B cell (primary cell): ENCODE measurements at regions not wholly inside any gene's neighbourhood (a gene's known extent, or its start where the extent isn't known, plus 50 kb on each side); places are given as distances from the start of the nearest gene placed in this dataset.

Experiments used
- ATAC-seq: fragments of 200-7000 bp; cut with Tn5 transposase; one replicate; pipeline ENCODE4 v1.10.0; 2021; ENCODE audit warnings: low read depth, mild to moderate bottlenecking, moderate number of reproducible peaks, moderate library complexity
- CTCF ChIA-PET: fragments of 350-600 bp; sonication (Branson Sonifier 250); formaldehyde crosslinking; loops from one replicate; lab custom pipeline; 2021; ENCODE audit warnings: antibody characterized with exemption, inconsistent platforms; lab: Charles Lee
- POLR2A ChIA-PET: fragments of 350-600 bp; sonication (Branson Sonifier 250); formaldehyde crosslinking; loops from one replicate; lab custom pipeline; 2021; ENCODE audit warnings: antibody characterized with exemption; lab: Charles Lee
- DNase-seq: peaks from one replicate; pipeline ENCODE4 v3.0.0; 2013
- H2AFZ ChIP-seq: 2 replicates; pipeline ENCODE4 v1.6.1; 2012; ENCODE audit warnings: mild to moderate bottlenecking, low read depth, low read length; ENCODE audit not compliant: insufficient read depth, poor library complexity, severe bottlenecking
- H3K27ac ChIP-seq, 2 donors: 1 replicate in 1 of 2; 2 replicates in 1 of 2; pipeline ENCODE4 v1.5.1; 2012 to 2013; ENCODE audit warnings: low read length in 2 of 2, mild to moderate bottlenecking in 2 of 2, moderate library complexity in 1 of 2
- H3K27me3 ChIP-seq, 4 experiments: fragments of 200-600 bp in 1 of 4; sonication (generic) in 1 of 4; replicated peaks in 1 of 4; 1 replicate in 2 of 4; 2 replicates in 2 of 4; pipeline versions ENCODE4 v1.6.1 to v1.7.0; 2013 to 2016; ENCODE audit warnings: low read length in 3 of 4, mild to moderate bottlenecking in 2 of 4, mixed read lengths in 1 of 4, moderate library complexity in 1 of 4; ENCODE audit not compliant: insufficient read depth in 4 of 4, control insufficient read depth in 3 of 4; ENCODE audit errors: control extremely low read depth in 1 of 4
- H3K36me3 ChIP-seq, 2 experiments: replicated peaks in 1 of 2; 1 replicate in 1 of 2; 2 replicates in 1 of 2; pipeline versions ENCODE4 v1.6.1 to v1.7.1; 2013; ENCODE audit warnings: low read length in 1 of 2; ENCODE audit not compliant: insufficient read depth in 2 of 2, control insufficient read depth in 1 of 2; ENCODE audit errors: control extremely low read depth in 1 of 2, extremely low read depth in 1 of 2
- H3K4me1 ChIP-seq, 2 donors: fragments of 200-600 bp in 1 of 2; sonication (generic) in 1 of 2; 1 replicate in 1 of 2; 2 replicates in 1 of 2; pipeline versions ENCODE4 v1.5.1 to v1.6.1; 2013 to 2017; ENCODE audit warnings: low read length in 2 of 2; ENCODE audit not compliant: control insufficient read depth in 2 of 2, insufficient read depth in 2 of 2
- H3K4me2 ChIP-seq: replicated peaks from 2 replicates; pipeline ENCODE3; 2012; ENCODE audit warnings: mild to moderate bottlenecking, low read depth, low read length; ENCODE audit not compliant: poor library complexity, severe bottlenecking
- H3K4me3 ChIP-seq, 5 experiments: fragments of 200-600 bp in 1 of 5; sonication (generic) in 1 of 5; 1 replicate in 3 of 5; 2 replicates in 2 of 5; pipeline versions ENCODE4 v1.5.1 to v1.7.0; 2011 to 2016; ENCODE audit warnings: low read length in 4 of 5, mild to moderate bottlenecking in 4 of 5, low read depth in 2 of 5, control low read depth in 1 of 5, moderate library complexity in 1 of 5; ENCODE audit not compliant: insufficient read depth in 1 of 5; ENCODE audit errors: control extremely low read depth in 1 of 5, extremely low read depth in 1 of 5
- H3K79me2 ChIP-seq: fragments of 200-600 bp; sonication (generic); one replicate; pipeline ENCODE4 v1.6.0; 2016; ENCODE audit warnings: low read length; ENCODE audit not compliant: control insufficient read depth, insufficient read depth
- H3K9ac ChIP-seq: fragments of 200-600 bp; sonication (generic); 2 replicates; pipeline ENCODE4 v1.6.1; 2017; ENCODE audit warnings: mild to moderate bottlenecking, low read length, moderate library complexity
- H3K9me3 ChIP-seq, 3 donors: one replicate each; pipeline versions ENCODE4 v1.6.1 to v1.7.1; 2013; ENCODE audit warnings: low read length in 2 of 3; ENCODE audit not compliant: control insufficient read depth in 2 of 3, insufficient read depth in 1 of 3; ENCODE audit errors: control extremely low read depth in 1 of 3
- H4K20me1 ChIP-seq: 2 replicates; pipeline ENCODE4 v1.6.0; 2012; ENCODE audit warnings: mild to moderate bottlenecking, low read length; ENCODE audit not compliant: insufficient read depth, control insufficient read depth, poor library complexity, severe bottlenecking
- H3K27ac Mint-ChIP-seq: one replicate; pipeline ENCODE4 v1.8.0; 2021; ENCODE audit warnings: mixed read lengths
- H3K27me3 Mint-ChIP-seq: one replicate; pipeline ENCODE4 v1.8.0; 2021; ENCODE audit warnings: mixed read lengths
- H3K4me1 Mint-ChIP-seq: one replicate; pipeline ENCODE4 v1.8.0; 2021; ENCODE audit warnings: mixed read lengths
- H3K4me3 Mint-ChIP-seq: one replicate; pipeline ENCODE4 v1.8.0; 2021; ENCODE audit warnings: mixed read lengths
- H3K9me3 Mint-ChIP-seq: one replicate; pipeline ENCODE4 v1.8.0; 2022; ENCODE audit warnings: mixed read lengths; ENCODE audit not compliant: insufficient read depth
- EZH2 ChIP-seq: IDR thresholded peaks from 2 replicates; pipeline ENCODE4 v1.6.1; 2012; ENCODE audit warnings: borderline replicate concordance, low read depth, mild to moderate bottlenecking, moderate library complexity, low read length; ENCODE audit not compliant: insufficient read depth, poor library complexity, severe bottlenecking
- WGBS: methylation state at CpG from one replicate; pipeline ENCODE4 v1.1.5; 2013; ENCODE audit warnings: missing lambda C conversion rate; ENCODE audit not compliant: insufficient coverage; 5-methylcytosine and 5-hydroxymethylcytosine counted together
- intact Hi-C: fragments of 100-400 bp; cut with micrococcal nuclease; formaldehyde crosslinking; loops from one replicate; pipeline ENCODE4 v1.10.0; 2022
- TF ChIP-seq, protein P1 (sequence below): fragments of 200-600 bp; IDR thresholded peaks from one replicate; pipeline ENCODE4 v1.8.0; 2022; ENCODE audit warnings: antibody characterized with exemption, mild to moderate bottlenecking

DNA sequence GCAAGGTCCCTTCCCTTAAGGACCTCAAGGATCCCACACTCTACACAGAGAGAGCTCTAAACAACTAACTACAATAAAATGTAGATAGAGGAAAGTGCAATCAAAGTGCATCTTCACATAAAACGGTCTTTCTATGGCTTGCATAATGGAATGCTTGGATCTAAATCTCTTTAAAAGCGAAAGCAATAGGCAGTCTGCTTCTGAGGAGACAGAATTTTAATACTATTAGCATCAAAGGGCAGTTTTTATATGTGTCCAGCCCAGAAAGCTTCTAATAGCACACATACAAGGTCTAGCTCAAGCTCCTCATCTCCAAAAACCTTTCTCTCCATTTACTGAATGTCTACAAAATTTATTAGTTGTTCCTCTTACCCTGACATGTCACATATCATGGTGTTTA, 101.5 kb upstream of the C1GALT1 start:
- Mint-ChIP-seq H3K4me3 (no peak overlapping the region), H3K27ac (no peak overlapping the region), H3K9me3 (peaks cover 2% of the 10 kb centered on the region), H3K27me3 (peaks cover 12% of the 10 kb centered on the region), H3K4me1 (no peaks in the 10 kb centered on the region)
- no CpG with 5 or more reads among the region's 2 CpGs for WGBS
- H3K27ac ChIP-seq = no peak overlapping the region
- no peak for ATAC-seq
- ChIA-PET POLR2A (no interaction called here), CTCF (no interaction called here)
- no peak overlapping the region for H3K4me2 ChIP-seq
- no peaks in the 10 kb centered on the region for H3K79me2 ChIP-seq
- H3K9ac ChIP-seq = no peak overlapping the region
- no peak overlapping the region for H2AFZ ChIP-seq
- H3K36me3 ChIP-seq = no peaks in the 10 kb centered on the region
- no peaks in the 10 kb centered on the region for H4K20me1 ChIP-seq
- no peak for DNase-seq
- intact Hi-C loops = no loop called here
- no peaks in the 10 kb centered on the region for H3K4me1 ChIP-seq
- H3K9me3 ChIP-seq = no peaks in the 10 kb centered on the region
- H3K27me3 ChIP-seq = peaks cover 0 to 4% (median 0%) of the 10 kb centered on the region in 4 experiments
- TF ChIP-seq EZH2 = no peak
- TF ChIP-seq, protein P1, sequence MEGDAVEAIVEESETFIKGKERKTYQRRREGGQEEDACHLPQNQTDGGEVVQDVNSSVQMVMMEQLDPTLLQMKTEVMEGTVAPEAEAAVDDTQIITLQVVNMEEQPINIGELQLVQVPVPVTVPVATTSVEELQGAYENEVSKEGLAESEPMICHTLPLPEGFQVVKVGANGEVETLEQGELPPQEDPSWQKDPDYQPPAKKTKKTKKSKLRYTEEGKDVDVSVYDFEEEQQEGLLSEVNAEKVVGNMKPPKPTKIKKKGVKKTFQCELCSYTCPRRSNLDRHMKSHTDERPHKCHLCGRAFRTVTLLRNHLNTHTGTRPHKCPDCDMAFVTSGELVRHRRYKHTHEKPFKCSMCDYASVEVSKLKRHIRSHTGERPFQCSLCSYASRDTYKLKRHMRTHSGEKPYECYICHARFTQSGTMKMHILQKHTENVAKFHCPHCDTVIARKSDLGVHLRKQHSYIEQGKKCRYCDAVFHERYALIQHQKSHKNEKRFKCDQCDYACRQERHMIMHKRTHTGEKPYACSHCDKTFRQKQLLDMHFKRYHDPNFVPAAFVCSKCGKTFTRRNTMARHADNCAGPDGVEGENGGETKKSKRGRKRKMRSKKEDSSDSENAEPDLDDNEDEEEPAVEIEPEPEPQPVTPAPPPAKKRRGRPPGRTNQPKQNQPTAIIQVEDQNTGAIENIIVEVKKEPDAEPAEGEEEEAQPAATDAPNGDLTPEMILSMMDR = no peak
- H3K4me3 ChIP-seq = no peak overlapping the region

DNA sequence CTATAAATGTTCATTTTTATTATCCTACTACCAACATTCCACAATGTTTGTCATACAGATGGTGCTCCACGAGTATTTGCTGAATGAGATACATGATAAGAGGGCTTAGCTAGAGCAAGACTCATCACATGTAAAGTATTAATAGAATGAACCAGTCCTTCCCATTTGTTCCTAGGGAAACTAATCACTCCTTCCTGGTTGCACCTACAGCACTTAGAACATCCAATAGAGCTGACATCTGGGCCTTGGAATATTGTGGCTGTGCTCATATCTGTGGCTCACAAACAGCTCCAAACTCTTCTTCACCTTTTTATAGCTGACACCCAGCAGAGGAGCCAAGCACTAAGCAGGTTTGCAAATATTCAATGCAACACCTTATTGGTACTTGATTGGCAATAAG, 91.9 kb upstream of the C1GALT1 start:
- intact Hi-C loops = no loop called here
- TF ChIP-seq, protein P1 = no peak
- TF ChIP-seq EZH2 = no peak
- POLR2A ChIA-PET = no interaction called here

More for the DNA sequence above, 91.9 kb upstream of the C1GALT1 start:
- Histone ChIP-seq H3K4me2 (no peak overlapping the region), H3K9ac (no peak overlapping the region), H3K79me2 (no peaks in the 10 kb centered on the region), H3K36me3 (no peaks in the 10 kb centered on the region), H3K27ac (no peak overlapping the region), H3K27me3 (peaks cover 0 to 12% (median 4%) of the 10 kb centered on the region in 4 experiments), H4K20me1 (no peaks in the 10 kb centered on the region), H3K4me3 (no peak overlapping the region), H2AFZ (no peak overlapping the region), H3K4me1 (no peaks in the 10 kb centered on the region), H3K9me3 (peaks cover 0 to 3% (median 0%) of the 10 kb centered on the region in 3 donors)
- ATAC-seq (no peak), DNase-seq (no peak)
- WGBS = no CpG with 5 or more reads among the region's 1 CpG
- H3K9me3 Mint-ChIP-seq = peaks cover 5% of the 10 kb centered on the region
- CTCF ChIA-PET = interaction anchor here (5.3 kb wide), 1 partner anchor 12 kb away, joined by 35 read pairs; no protein-coding TSS in a partner anchor
- H3K27ac Mint-ChIP-seq = no peak overlapping the region
- peaks cover 44% of the 10 kb centered on the region for H3K27me3 Mint-ChIP-seq
- H3K4me1 Mint-ChIP-seq = no peaks in the 10 kb centered on the region
- no peak overlapping the region for H3K4me3 Mint-ChIP-seq
